ENCODE measurements at regions not wholly inside any gene's neighbourhood (a gene's known extent, or its start where the extent isn't known, plus 50 kb on each side); places are given as distances from the start of the nearest gene placed in this dataset.

- H3K56ac ChIP-seq (ENCODE audit: insufficient read length, low read depth, low read length): no peak overlapping the region
- DNase-seq: no peak
- no peaks in the 10 kb centered on the region for H3K79me1 ChIP-seq (ENCODE audit: insufficient read depth, low read depth, low read length, poor library complexity, severe bottlenecking)
- TF ChIP-seq, protein P1, sequence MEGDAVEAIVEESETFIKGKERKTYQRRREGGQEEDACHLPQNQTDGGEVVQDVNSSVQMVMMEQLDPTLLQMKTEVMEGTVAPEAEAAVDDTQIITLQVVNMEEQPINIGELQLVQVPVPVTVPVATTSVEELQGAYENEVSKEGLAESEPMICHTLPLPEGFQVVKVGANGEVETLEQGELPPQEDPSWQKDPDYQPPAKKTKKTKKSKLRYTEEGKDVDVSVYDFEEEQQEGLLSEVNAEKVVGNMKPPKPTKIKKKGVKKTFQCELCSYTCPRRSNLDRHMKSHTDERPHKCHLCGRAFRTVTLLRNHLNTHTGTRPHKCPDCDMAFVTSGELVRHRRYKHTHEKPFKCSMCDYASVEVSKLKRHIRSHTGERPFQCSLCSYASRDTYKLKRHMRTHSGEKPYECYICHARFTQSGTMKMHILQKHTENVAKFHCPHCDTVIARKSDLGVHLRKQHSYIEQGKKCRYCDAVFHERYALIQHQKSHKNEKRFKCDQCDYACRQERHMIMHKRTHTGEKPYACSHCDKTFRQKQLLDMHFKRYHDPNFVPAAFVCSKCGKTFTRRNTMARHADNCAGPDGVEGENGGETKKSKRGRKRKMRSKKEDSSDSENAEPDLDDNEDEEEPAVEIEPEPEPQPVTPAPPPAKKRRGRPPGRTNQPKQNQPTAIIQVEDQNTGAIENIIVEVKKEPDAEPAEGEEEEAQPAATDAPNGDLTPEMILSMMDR (conservative IDR thresholded peaks at IDR 0.05): no peak
- no peaks in the 10 kb centered on the region for H3K9me3 ChIP-seq (ENCODE audit: control insufficient read depth, low read depth, low read length)
- no peak overlapping the region for H3T11ph ChIP-seq (ENCODE audit: low read length)
- H2BK15ac ChIP-seq (ENCODE audit: low read depth, low read length): no peak overlapping the region
- Mint-ChIP-seq H3K9me3 (peaks cover 76 to 82% of the 10 kb centered on the region in 2 experiments), H3K27ac (no peak overlapping the region), H3K27me3 (ENCODE audit: low read depth) (no peaks in the 10 kb centered on the region), H3K4me3 (no peak overlapping the region), H3K36me3 (ENCODE audit: insufficient read depth in 1 of 3, low read depth in 3 of 3) (peaks cover 6 to 35% (median 13%) of the 10 kb centered on the region in 3 experiments), H3K4me1 (peaks cover 10 to 13% of the 10 kb centered on the region in 2 experiments)
- H3K4ac ChIP-seq (ENCODE audit: low read depth, low read length): no peak overlapping the region
- no peak overlapping the region for H4K8ac ChIP-seq (replicated peaks; ENCODE audit: insufficient read length, low read depth, low read length)
- no peaks in the 10 kb centered on the region for H3K4me1 ChIP-seq (ENCODE audit: insufficient read depth, low read length)
- no peak overlapping the region for H2AFZ ChIP-seq (ENCODE audit: low read length)
- no peaks in the 10 kb centered on the region for H4K20me1 ChIP-seq (ENCODE audit: control insufficient read depth, insufficient read depth, insufficient read length)
- H2BK20ac ChIP-seq (ENCODE audit: low read depth, low read length, poor library complexity, severe bottlenecking): no peak overlapping the region
- H2BK120ac ChIP-seq (ENCODE audit: low read depth, low read length, poor library complexity, severe bottlenecking): no peak overlapping the region
- no peak overlapping the region for H2BK5ac ChIP-seq (ENCODE audit: insufficient read length, low read length)
- no peak overlapping the region for H4K91ac ChIP-seq (ENCODE audit: insufficient read length, low read depth, low read length)
- no peaks in the 10 kb centered on the region for H3K23me2 ChIP-seq (ENCODE audit: insufficient read length, low read depth, low read length, poor library complexity, severe bottlenecking)
- H3K4me2 ChIP-seq (ENCODE audit: insufficient read depth, insufficient read length, low read length): no peak overlapping the region
- no CpG with 5 or more reads among the region's 4 CpGs for WGBS (ENCODE audit: extremely low coverage, insufficient read length, low lambda C conversion rate)
- no peak overlapping the region for H3K23ac ChIP-seq (ENCODE audit: insufficient read length, low read depth, low read length)
- no peak overlapping the region for H2BK12ac ChIP-seq (ENCODE audit: insufficient read length, low read depth, low read length)
- H2AK5ac ChIP-seq (ENCODE audit: insufficient read length, low read length): no peak overlapping the region
- H3K79me2 ChIP-seq (ENCODE audit: insufficient read depth, low read length): no peaks in the 10 kb centered on the region
- no peak overlapping the region for H4K5ac ChIP-seq (ENCODE audit: insufficient read length, low read depth, low read length)
- H3K14ac ChIP-seq (ENCODE audit: insufficient read depth, low read length): no peak overlapping the region
- H3K9ac ChIP-seq (ENCODE audit: extremely low read depth, insufficient read length, low read length): no peak overlapping the region
- no peak overlapping the region for H3K27ac ChIP-seq (ENCODE audit: insufficient read length, low read depth, low read length)
- no peaks in the 10 kb centered on the region for H3K27me3 ChIP-seq (ENCODE audit: insufficient read depth, low read length)
- no peak overlapping the region for H3K18ac ChIP-seq (ENCODE audit: insufficient read length, low read depth, low read length)
Observed at GRCh38 chrX:40821780-40822179, 86.4 kb upstream of the MED14 start.
